HG02870 (cell line): ENCODE measurements at regions not wholly inside any gene's neighbourhood (a gene's known extent, or its start where the extent isn't known, plus 50 kb on each side); places are given as distances from the start of the nearest gene placed in this dataset.

ENCODE experiments used
- ATAC-seq: cut with Tn5 transposase; IDR thresholded peaks from one replicate; pipeline ENCODE4 v1.9.1; 2021; ENCODE audit warnings: mild to moderate bottlenecking, moderate library complexity; ENCODE audit not compliant: unreplicated experiment

DNA sequence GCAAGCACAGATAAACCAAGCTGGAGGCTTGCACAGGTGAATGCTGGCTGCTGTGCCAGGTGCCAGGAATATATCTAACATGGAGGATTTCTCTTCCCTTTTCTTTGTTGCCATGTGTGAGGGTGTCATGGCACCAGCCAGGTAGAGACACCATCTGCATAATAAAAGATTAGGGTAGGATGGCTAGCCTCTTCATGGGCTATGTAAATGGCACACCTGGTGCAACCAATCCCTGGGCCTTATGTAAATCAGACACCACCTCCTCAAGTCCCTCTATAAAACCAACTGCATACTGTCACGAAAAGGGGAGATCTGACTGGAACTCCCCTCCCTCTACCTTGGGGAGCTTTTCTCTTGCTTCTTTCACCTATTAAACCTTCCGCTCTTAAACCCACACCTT lies 322.5 kb upstream of the POM121L12 start:
- ATAC-seq: no peak

DNA sequence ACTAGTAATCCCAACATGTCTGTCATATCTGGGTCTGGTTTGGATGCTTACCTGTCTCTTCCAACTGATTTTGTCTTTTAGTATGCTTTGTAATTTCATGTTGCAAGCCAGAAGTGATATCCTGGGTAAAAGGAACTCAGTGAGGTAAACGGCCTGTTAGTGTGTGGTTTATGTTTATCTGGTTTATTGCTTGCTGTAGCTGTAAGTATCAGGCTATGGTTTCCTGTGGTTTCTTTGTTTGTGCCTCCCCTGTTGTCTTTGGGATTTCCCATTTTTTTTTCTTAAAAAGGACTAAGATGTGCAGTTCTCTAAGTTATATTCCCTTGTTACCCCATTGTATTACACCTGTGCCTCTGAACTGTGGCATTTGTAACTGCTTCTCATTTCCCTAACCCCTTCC lies 323.5 kb upstream of the POM121L12 start:
- no peak for ATAC-seq

DNA sequence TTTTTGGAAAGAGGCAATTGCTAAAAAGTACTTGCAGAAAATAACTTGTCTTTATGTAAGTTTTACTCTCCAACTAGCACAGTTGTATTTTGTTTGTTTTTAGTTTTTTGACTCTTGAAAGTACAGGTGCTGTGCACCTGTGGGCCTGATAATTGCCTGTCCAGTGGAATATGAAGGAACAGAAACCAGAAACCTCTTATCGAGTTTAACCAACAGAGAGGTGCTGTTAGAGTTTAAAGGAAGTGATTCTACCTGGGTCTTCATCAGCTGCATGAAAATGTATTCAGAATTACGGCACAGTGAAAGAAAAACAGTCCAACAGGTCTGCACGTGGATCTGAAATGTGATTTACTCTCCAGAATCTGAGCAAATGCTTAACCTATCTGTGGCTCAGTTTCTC lies 326.6 kb upstream of the POM121L12 start:
- ATAC-seq: no peak

DNA sequence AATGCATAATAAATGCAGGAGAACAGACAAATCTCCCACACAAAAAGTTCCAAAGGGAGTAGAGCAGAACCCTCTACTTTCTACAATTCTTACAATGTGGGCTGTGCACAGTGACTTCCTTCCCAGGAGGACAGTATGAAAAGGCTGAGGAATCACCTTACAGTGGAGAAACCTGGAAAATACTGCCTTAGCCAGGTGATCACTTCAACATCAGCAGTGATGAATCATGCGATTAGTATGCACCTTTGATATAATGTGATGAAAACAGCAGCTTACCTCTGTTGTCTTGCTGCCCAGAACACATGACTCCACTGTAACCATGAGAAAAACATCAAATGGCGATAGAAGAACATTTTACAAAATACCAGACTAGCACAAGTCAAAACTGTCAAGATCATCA lies 329.7 kb upstream of the POM121L12 start:
- ATAC-seq: no peak

DNA sequence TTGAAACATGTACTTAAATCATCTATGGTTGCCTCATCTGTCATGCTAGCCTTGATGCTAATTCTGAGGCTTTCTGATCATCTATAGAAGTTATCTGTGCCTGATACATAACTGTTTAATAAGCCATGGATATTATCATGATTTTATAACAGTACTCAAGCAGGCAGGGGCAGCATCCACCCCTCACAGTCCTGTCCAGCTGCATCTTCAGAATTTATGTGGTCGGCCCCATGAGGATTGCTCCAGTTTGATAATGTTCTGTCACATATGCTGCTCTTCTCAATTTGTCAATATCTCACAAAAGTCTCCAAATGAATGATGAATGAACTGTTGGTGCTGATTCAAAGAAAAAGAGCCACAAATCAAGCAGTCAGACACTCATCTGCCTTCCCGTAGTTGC lies 335.1 kb upstream of the POM121L12 start:
- ATAC-seq: no peak

DNA sequence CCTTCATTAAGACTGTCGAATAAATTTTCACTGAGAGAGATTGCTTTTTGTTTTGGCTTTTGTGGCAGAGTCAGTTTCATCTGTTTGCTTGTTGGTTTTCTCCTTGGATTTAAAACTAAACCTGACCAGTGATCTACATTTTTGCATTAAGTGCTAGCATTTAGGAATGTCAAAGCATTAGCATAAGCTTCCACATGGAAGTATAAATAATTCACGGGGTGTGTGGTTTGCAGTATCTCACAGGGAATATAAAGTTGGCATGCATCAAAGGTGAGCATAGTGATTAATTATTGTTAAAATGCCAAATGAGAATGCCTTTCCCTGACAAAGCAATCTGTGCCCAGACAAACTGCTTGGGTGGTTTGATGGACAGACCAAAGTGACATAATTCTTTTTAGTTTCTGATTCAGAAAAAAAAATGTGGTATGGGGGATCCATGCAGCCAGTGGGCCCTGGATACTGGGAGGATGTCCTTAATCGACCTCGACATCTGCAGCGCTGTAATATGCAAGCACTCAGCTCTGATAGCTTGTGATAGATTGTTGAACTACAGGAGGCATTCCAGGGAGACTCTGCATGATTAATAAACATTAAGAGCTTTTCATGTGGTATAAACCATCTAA lies 339.3 kb upstream of the POM121L12 start:
- ATAC-seq: no peak

DNA sequence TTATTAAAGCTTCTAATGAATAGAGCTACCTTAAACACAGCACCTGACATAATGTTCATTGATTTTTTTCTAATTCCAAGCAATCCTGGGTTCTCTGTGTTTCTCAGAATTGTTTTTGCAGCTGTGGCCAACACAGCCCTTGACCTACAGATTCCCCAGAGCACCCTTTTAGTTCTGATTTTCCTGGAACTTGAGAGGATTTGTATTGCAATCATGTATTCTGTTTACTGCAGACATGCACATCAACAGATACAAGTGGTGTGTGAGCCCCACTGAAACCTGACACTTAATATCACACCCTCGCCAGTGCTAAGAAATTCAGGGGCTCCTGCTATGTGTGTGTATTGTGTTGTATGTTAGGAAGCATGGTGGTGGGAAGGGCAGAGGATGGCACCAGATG lies 344.2 kb upstream of the POM121L12 start:
- no peak for ATAC-seq

DNA sequence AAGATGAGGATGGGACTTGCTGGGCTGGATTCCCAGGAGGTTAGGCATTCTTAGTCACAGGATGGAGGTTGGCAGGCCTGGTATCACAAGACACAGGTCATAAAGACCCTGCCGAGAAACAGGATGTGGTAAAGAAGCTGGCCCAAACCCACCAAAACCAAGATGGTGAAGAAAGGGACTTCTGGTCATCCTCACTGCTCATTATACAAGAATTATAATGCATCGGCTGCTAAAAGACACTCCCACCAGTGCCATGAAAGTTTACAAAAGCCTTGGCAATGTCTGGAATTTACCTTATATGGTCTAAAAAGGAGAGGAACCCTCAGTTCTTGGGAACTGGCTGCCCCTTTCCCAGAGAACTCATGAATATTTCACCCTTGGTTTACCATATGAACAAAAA lies 345.5 kb upstream of the POM121L12 start:
- no peak for ATAC-seq

DNA sequence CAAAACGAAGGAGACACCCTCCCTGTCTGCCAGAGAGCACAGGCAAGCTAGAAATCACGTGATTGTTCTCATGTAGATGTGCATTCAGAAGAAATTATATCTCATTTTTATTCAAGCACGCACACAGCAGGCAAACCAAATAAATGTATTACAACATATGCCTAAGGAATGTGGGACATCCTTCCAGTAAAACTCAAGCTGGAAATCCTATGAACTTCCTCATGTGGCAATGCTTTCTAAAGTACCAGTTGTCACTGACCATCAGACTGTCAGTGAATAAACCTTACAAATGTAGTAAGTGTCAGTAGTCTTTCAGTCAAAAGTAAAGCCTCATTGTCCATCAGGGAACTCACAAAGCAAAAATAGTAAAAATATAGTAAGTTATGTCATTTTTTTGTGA lies 350.1 kb upstream of the POM121L12 start:
- ATAC-seq: no peak

DNA sequence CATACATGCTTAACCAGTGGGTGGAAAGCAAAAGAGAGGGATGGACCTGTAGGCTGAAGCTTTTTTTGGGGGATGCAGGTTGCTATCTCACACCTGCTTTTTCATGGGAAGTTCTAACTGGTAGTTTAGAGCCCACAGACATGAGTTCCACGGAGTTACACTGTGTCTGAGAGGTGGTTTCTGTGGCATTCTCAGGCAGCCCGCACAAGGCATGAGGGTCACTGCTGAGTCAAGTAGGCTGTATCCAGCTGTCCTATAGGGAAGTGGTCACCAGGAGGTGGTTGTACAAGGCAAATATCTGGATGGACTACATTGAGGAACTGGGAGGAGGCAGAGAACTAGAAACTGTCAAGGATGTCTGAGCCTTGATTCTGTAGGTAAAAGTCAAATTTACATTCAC lies 351.0 kb upstream of the POM121L12 start:
- ATAC-seq: no peak

DNA sequence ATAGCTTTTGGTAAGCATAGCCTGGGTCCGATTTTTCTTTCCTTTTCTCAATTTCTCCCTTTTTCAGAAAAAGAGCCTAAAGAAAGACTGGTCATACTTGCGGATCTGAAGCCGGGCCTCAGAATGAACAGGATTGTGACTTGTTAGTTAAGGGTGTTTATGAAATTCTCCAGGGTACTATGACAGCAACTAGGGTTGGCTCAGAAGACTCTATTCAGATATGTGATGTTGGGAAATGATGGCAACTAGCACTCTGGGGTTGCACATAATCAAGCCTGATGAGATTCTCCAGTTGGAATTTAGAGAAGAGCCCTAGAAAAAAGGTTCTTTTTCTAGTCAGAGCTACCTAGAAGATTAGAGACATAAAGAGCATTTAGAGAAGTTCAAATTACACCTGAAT lies 352.4 kb upstream of the POM121L12 start:
- ATAC-seq: no peak

DNA sequence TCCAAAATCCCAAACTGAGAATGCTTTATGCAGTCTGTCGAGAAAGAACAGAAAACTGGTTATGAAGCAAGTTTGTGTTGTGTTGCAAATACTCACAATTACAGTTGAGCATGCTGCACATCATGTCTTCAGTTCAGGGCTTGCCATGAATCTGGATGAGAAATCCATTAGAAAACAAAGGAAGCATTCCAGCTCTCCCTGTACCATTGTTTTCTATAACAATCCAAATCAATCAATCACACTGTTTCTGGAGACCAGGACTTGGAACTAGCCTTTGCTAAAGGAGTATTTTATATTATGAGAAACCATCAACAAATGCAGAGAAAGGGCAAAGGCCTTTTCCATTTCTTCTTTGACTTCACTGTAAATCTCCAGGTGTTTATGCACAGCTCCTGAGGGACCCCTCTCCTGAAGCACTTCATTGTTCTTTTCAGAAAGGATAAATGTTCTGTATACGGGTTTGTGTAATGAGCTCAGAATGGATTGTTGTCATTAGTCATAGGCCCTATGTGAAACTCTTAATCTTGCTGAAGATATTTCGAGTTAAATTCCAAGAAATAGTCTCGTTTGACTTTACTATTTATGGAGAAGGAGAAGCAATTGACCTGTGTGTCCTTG lies 364.7 kb upstream of the POM121L12 start:
- no peak for ATAC-seq

DNA sequence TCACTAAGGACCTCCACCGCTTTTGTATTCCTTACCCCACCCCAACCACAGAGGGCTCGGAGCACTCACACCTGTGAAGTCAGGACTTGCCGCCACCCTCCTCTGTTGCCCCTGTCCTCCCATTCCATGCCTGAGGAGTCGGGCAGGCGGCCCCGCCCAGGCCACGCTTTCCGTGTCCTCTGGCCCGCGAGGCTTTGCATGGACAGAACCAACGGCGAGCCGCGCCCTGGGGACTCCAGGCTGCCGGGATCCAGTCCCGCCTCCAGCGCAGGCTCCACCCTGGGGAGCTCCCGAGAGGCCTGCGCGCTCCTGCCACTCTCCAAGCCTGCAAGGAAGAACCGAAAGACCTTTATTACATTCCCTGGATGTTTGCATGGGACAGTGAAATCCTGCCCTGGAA lies 366.4 kb upstream of the POM121L12 start:
- ATAC-seq: no peak

DNA sequence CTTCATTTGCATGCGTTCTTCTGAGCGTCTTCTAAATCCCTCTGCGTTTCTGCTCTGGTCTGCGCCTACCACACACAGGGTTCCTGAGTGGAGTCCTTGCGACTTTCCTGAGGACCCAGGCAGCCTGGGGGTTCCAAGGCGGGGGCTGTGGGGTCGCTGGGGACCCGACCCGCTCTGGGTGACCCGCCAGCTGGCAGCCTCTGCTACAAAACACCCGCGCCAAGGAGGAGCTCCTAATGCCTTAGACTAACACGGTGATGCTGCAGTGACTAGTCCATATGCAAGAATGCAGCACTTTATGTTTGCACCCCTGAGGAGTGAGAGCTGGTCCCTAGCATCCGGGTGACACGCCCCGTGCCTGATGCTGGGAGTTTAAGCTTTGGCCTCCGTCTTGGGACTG lies 367.0 kb upstream of the POM121L12 start:
- ATAC-seq: no peak

DNA sequence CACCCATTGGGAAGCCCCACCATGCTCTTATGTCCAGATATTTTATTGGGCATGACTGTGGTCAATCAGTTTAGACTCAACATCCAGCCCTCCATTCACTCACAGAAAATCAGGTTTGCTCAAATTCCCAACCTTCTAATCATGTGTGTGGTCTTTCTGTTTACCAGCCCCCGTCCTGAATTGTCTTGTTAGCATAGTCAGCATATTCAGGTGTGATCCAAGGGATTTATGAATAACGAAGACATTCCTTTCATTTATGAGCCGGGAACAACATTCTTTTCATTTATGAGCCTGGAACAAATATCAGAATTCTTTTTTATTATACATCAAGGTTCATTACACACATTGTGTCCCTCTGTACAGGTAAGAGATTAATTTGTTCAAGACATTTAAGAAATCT lies 376.3 kb upstream of the POM121L12 start:
- ATAC-seq: no peak

DNA sequence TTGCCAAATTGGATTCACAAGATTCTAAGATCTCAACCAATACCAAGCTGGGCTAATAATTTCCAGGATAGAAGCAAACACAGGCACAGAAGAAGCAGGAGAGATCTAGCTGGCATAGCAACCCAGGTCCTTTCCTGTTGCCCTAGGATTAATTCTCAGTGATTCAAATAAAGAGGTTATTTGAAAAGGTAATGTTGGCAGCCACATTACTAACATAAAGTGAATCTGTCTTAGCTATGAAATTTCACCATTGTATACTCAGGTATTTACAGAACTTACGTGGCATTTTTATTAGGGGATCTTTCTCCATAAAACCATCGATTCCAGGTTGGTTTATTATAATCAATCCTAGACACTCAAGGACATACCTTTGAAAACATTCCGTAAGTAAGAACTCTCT lies 379.3 kb upstream of the POM121L12 start:
- no peak for ATAC-seq

DNA sequence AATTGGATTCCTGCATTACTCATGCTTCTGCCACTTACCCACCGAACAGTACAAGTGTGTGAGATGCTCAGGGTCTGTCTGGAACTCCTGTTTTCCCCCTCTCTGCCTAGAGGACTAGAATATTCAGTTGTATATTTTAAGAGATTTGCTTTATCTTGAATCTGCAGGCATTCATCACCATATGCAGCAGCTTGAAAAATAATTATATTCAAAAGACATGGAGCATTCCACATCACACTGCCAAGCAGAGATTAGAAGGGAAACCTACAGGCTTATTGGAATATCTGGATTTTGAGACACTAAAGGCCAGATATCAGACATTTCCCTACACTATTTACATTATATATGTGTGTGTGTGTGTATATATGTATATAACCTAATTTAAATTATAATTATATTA lies 382.8 kb upstream of the POM121L12 start:
- ATAC-seq: no peak

DNA sequence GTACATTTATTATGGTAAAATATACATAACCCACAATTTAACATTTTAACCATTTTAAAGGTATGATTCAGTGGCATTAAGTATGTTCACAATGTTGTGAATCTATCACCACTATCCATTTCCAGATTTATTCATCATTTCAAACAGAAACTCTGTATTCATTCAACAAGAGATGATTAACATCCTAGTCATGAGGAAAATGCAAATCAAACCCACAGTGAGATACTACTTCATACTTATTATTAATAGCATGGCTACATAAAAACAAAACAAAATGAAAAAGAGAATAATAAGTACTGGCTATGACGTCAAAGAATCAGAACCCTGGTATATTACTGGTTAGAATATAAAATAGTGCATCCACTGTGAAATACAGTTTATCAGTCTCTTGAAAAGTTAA lies 386.6 kb upstream of the POM121L12 start:
- ATAC-seq: no peak

DNA sequence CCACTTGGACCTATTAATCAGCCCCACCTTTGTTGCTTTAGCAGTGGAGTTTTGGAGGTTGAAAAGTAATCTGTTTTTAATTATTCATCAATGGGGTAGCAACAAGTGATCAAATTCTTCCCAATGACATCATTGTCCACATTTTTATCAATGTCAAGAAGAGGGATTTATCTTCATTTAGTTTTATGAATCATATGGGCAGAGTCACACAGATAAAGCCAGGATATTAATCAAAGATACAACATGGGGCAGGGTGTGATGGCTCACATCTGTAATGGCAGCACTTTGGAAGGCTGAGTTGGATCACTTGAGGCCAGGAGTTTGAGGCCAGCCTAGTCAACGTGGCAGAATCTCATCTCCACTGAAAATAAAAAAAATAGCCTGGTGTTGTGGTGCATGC lies 388.4 kb upstream of the POM121L12 start:
- no peak for ATAC-seq

DNA sequence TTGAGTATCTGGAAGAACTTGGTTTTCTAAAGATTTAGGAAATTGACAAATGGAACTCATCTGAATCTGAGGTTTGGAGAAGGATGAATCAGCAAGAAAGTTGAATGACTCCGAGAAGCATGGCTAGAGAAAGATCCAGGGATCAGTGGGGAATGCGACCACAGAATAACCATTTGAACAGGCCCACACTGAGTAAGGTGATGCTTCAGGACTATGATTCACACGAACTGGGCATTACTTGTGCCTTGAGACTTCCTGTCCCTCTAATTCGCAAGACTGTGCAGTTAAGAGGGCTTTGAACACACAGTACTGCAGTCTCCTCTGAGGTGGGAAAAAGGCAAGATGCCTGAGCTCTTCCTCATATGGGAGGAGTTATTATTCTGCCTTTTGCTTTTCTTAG lies 395.5 kb upstream of the POM121L12 start:
- no peak for ATAC-seq

DNA sequence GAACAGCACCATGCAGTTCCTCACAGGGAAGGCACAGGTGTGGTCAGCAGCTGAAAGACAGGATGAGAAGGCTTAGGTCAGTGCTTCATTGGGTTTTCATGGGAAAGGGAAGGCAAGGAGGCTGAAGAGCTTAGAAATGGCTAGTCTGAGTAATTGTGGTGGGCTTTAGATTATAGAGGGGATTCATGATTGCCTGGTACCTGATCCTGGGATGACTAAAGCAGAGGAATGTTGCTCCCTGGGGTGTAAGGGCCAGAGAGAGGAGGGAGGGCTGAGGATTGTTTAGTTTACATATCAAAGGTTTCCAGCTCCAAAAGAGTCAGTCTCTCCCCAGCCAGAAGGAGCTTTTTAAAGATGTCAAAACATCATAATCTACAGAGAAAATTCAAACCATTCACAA lies 396.3 kb upstream of the POM121L12 start:
- no peak for ATAC-seq

DNA sequence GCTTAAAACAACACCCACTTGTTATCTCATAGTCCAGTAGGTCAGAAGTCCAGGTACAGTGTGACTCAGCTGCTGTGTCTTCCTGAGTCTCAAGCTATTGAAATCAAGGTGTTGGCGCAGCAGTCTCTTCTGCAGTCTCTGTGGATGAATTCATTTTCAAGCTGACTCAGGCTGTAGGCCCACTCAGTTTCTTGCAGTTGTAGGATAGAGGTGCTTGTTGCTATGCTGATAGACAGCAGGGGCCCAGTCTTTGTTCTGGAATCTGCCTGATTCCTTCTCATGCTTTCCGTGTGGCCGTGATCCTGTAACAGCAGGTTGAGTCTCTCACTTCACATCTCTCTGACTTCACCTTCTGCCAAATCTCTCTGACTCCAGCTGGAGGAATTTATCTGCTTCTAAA lies 400.4 kb upstream of the POM121L12 start:
- no peak for ATAC-seq

DNA sequence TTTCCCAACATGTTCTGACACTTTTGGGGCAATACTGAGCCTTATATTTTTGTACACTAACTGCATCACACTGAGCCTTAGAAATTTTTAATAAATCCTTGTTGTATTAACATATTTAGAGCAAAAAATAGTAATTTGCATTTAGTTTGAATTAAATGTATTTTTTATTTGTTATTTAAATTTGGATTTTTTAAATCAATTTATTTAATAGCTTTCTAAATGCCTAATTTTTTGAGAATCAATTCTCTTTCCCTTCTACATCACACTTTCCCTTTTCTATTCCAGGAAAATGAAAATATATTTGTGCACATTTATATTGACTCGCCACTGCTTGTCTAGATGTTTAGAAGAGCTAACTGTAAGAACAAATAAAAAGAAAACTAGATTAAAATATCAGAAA lies 414.6 kb upstream of the POM121L12 start:
- no peak for ATAC-seq
